GM18907 (cell line): ENCODE measurements at regions not wholly inside any gene's neighbourhood (a gene's known extent, or its start where the extent isn't known, plus 50 kb on each side); places are given as distances from the start of the nearest gene placed in this dataset.
A peak's percentile ranks its signal among the peaks of the same experiment; 100 is the strongest.

Experiments
- ATAC-seq: cut with Tn5 transposase; IDR thresholded peaks from one replicate; pipeline ENCODE4 v1.9.1; 2021; ENCODE audit warnings: mild to moderate bottlenecking, moderate library complexity; ENCODE audit not compliant: unreplicated experiment

DNA sequence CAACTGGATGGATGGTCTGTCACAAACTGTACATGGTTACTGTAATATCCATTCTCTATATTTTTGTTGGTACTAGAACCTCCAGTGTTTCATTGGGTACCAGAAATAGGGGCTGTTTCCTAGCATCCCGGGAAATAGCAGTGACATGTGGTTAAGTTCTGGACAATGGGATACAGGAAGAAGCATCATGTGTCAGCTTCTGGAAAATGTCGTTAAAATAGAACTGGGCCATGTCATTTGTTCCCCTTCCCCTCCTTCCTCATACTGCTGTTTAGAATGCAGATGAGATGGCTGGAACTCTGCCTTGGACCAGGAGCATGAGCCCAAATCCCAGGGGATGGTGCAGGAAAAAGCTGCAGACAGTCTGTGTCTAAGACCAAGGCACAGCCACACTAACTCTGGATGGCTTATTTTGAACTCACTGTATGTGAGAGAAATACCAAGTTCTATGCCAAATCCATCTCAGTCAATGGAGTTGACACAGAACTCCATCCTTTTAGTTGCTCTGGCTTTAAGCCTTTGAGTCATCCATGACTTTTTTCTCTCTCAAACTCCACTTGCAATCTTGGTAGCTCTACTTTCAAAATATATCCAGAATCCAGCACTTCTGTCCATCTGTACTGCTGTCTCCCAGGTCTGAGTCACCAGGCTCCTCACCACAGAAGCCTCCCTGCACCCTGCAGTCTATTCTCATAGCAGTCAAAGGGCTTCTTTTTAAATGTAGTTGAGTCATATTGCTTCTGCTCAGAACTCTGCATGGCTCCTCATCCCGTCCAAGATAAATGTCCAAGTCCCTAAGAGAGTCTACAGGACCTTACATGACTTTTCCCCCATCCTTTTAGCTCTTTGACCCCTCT is 184.2 kb downstream of the NSG2 start:
- no peak for ATAC-seq

DNA sequence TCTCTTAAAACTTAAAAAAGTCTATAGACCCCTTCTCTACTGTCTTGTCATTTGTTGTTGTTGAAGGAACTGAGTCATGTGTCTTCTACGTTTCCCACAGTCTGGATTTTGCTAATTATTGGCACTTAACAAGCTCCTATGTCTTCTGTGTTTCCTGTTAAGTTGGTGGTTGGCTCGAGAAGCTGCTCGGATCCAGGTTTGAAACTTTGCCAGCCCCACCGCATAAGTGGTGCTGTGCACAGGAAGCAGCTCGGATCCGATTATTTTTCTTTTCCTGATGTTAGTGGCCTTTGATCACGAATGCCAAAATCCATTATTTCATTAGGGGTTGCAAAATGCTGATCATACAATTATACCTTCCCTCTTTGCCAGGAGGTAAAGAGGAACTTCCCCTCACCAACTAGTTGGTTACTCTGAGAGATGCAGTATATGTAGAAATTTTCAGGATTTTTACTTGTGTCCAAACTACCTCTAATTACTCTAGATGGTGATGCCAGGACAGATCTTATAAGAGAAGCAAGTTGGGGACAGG is 186.5 kb downstream of the NSG2 start:
- ATAC-seq, result no peak

DNA sequence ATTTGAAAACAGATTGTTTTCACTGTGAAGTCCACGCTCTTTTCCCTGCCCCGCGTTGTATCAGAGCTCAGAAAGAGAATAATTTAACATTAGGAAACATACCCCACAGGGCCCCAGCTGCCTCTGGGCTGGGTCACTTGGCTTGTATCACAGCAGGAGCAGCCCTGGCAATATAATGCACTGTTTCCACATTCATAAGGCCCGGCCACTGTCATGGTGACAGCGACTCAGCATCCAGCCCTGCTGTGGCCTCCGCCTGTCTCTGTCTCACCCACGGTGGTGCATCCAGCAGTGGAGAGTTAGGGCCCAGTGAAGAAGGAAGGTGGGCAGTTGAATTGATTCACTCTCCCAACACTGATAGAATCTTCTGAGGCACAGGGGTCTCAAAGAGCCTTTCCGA is 188.9 kb downstream of the NSG2 start:
- ATAC-seq, result no peak

DNA sequence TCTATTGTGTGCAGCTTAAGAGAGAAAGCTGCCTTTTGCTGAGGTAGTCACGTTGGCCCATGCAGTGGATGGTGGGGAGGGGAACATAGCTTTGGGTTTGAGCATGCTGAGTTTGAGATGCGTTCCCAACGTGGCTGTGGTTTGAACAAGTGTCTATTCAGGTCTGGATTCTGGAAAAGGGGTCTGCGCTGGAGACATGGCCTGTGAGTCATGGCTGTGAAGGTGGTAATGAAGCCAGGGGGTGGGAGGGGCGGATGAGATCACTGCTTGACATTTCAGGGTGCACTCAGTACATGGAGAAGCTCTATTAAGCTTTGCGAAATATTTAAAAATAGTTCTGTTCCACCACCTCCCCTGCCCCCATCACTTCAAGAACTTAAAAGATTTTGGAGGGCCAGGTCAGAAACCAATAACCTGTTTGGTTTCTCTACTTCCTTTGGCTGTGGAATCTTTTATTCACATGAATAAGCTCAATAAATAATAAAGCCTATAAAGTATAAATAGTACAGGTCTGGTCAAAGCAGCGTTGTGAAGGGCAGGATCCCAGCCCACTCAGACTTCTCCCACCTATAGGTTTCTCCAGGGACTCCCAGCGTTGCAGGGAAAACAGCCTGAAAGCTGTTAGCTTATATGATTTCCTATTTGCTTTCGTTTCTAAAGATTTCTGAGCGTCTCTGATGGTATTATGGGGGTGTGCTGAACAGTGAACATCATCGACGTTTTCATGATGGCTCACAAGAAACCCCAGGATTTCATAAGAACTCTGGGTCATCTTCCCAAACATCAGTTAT is 189.9 kb downstream of the NSG2 start:
- no peak for ATAC-seq

DNA sequence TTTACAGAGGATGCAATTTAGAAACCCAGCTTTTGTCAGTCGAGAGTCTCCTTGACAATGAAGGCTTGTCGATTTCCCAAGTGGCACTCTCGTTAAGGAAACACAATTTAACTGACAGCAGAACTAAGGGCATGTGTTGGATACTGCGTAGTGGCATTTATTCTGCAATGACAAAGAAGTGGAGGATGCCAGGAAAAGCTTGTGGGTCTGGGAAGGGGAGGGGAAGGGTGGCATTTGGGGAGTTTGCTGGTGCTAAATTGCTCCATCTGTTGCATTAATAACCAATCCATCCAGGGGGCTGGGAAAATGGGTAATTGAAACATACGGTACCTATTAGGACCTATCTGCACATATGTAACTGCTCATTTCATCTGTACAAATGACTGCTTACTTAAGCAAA is 190.6 kb downstream of the NSG2 start:
- no peak for ATAC-seq

DNA sequence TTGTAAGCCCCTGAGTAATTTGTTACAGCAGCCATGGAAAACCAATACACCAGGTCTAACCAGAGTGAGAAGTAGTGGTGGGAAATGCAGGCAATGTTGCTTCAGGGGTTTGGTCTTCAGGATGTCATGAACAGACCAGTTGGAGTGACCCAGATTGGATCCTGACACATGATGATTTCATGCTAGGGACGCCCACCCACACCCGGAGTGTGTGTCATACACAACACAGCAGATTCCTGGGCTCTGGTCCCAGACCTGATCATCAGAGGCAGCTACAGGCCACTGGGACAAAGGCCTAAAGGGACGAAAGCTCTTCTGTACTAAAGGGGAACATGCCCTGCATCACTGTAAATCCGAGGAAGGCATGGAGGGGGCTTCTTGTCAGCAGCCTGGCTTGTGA is 194.2 kb downstream of the NSG2 start:
- ATAC-seq, result no peak

DNA sequence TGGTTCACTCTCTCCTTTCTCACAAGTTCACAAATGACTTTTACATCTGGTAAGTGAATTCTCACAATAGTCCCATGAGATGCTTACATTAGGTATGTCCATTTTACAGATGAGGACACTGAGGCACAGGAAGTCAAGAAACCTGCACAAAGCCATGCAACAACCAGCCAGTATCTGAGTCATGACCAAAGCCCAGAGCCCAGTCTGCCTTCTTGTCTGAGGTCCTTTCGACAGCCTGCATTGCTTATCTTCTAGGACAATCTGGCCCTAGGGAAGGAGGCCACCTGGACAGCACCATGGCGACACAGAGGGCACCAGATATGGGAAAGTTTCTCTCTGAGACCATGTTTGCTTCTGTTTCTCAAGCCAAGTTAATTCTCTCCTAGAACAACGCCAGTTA is 197.1 kb downstream of the NSG2 start:
- ATAC-seq, result no peak

DNA sequence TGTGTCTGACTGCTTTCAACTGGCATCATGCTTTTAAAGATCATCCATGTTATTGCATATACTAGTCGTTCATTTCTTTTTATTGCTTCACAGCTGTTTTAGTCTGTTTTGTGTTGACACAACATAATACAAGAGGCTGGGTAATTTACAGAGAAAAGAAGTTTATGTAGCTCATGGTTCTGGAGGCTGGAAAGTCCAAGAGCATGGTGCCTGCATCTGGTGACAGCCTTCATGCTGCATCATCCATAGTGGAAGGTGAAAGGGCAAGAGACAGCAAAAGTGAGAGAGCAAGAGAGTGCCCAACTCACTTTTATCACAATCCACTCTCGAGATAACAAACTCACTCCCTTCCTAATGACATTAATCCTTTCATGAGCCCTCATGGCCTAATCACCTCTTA is 198.4 kb downstream of the NSG2 start:
- no peak for ATAC-seq

DNA sequence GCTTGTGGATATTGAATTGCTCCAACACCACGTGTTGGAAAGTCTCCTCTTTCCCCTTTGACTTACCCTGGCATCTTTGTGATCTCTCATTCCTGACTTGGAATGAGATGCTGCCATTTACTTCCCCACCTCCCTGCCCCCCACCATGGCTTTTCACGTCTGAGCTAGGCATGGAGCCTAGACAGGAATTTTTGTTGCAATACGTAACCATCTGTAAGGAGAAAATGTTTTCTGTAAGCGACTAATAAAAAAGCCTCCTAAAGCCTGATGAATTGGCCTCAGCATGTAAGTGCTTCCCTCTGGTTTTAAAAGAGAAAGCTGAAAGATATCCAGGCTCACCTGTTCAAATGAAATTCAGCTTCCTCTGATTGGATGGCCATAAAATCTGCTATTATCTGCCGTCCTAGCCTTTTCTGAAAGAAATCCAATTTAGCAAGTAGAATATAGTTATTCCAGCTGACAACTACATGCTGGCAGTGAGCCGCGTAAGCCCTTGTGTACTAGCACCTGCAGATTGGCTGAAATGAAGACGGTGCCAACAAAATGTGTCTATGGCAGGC is 200.1 kb downstream of the NSG2 start:
- no peak for ATAC-seq

DNA sequence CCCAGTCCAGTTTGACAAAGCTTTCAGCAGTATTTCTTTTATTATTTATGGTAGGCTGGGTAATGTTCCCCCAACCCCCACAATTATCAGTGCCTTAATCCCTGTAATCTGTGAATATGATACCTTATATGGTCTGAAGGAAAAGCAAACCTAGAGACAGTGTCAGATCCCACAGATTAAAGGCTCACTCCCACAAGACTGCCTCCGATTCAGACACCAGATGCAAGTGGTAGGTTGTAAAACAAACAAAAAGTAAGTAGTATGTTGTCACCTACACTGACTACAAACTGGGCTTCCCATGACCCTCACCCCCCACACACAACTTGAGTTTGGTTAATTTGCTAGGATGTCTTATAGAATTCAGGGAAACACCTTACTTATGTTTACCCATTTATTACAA is 201.2 kb downstream of the NSG2 start:
- no peak for ATAC-seq

DNA sequence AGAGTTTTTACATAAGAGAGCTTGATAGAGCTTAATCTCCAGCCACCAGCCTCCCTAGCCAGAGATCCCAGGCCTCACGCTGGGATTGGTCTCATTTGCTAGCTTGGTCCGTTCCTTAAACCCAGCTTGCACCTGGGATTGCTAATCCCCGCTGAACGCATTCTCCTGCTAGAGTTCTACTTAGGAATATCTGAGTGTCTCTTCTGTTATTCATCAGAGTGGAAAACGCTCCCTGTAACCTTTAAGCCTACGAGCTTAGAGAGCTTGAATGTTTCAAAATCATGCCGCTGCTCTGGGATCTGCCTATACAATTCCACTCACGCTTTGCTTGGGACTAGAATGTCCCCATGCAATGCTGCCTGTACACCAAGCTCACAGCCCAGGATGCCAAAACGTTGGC is 201.8 kb downstream of the NSG2 start:
- ATAC-seq, result no peak

DNA sequence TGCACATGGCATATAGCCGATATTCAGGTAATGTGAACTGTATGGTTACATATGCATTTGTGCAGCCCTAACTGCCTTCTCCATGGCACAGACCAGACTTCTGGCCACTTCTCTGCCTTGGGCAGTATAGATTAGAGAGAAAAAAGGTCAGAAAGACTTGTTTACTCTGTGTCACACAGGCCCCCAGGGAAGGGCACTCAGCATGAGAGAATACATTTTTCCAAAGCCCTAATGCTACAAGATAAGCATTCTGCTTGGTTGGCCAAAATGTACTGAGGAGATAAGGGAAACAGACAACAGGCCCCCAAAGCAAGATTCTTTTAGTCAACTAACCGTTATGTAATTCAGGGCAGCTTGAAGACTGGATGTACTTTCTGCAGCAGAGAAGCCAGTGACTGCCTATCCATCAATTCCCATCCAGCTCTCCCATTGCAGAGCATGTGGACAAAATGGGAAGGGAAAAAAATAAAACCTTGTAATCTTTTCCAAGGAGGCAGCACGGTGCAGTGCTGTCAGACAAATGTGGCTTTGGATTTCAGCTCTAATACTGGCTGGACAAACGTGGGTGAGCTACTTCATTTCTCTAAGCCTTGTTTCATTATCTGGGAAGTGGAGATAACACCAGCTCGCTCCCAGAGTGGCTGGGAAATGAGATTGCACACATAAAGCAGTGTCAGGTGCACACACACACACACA is 205.9 kb downstream of the NSG2 start:
- ATAC-seq, result no peak

DNA sequence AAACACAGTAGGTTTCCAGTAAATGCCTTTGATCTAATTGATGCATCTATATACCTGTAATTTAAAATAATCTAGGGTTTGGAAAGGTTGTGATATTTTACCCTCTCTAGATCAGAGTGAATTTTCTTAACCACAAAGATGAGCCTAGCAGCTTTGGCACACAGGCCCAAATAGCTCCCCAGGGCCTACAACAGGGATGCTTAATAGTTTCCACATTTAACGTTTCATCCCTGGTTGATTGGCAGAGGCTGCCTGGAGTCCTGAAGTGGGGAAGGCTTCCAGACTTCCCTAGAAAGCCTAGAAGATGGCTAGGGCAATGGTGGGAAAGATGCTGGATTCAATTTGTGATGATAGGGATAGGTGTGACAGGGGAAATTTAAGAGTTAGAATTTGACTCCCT is 206.6 kb downstream of the NSG2 start:
- no peak for ATAC-seq

DNA sequence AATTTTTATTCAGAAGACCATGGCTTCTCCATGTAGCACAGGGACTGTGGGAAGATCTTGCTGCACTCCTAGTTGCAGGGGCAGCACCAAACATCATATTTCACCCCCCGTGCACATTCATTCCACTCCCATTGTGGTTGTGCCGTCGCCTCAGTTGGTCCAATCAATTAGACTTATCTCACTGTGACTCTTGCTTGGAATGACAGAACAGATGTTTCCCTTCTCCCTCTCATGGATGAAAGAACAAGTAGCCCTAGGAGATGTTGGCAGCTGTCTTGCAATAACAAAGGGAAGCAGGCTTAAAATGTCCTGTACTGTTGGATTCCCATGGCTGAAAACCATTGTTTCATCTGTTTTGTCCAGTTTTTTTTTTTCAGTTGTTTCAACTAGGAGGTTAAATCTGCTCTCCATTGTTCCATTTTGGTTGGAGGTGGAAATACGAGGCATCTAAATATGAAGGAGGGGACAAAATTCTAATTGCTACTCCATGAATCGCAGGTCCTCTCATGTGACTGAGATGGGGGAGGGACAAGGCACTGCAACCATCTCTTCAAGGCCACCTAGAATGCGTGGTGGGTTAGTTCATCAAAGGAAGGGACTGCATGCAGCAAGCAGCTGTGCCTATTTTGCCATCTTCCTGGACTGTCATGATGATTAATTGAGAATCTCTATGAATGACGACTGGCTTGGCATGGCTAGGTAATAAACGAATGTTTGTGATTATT is 214.4 kb downstream of the NSG2 start:
- ATAC-seq, result no peak

DNA sequence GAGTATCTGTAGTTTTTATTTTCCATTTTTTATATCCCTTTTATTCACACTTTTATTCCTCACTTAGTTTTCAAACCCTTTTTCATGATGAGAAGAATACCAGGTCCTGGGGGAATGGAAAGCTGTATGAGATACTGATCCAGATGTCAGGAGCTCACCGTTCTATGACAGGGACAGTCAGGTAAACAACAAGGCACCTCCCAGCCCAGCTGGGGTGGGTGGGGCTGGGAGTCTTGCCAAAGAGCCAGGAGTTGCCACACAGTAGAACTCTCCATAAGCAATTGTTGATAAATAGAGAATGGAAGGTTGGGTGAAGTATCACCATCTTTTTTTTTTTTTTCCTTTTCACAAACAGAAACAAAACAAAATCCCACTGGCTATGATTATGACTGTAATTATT is 225.8 kb downstream of the NSG2 start:
- no peak for ATAC-seq

DNA sequence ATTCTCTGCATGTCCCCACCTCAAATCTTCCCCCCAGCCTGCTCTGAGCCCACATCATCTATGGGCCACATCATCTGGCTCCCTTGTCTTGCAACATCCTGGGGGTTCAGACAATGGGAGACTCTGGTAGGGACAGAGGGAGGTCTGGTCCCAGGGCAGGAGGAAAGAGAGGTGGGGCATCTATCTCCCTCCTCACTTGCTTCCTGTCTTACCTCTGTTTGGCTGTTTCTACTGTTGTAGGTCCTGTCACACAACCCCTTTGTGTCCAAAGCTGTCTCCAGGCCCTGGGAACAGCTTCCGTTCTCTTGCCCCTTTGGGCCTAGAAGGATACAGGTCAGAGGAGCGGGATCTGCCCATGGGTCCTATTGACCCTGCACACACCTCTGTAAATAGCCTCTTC is 227.2 kb downstream of the NSG2 start:
- peak; percentile 26 for ATAC-seq

DNA sequence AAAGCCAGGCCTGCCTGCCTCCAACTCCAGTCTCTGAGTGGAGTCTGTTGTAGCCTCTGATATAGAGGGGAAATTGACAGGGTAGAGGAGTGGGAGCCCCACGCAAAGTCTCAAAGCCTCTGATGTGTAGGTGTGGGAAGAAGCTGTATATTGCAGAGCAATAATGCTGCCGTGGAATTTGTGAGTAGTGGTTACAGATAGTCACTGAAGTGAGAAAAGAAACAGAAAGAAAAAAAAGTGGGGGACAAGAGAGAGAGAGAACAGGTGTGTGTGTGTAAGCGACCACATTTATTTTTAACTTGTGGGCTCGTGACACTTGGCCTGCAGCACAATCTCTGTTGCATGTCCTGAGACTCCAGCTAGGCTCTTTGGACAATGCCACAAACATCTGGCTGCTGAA is 227.8 kb downstream of the NSG2 start:
- peak; percentile 89 for ATAC-seq

DNA sequence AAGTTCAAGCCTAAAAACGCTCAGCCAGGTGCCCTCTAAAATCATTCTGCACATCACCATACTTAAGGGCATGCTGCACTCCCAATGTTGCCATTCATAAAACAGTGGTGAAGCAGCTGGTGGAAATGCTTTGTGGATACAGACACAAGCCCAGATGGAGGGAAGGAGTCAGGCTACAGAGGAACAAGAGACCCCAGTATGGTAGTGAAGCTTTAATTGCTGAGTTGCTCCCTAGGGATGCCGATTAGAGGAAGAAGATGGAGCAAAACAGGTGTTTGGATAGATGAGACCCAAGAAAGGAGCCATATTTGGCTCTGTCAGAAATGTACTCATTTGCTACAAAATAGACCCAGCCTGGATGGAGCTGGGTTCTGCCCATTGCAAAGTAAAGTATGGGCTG is 230.5 kb downstream of the NSG2 start:
- ATAC-seq, result no peak

DNA sequence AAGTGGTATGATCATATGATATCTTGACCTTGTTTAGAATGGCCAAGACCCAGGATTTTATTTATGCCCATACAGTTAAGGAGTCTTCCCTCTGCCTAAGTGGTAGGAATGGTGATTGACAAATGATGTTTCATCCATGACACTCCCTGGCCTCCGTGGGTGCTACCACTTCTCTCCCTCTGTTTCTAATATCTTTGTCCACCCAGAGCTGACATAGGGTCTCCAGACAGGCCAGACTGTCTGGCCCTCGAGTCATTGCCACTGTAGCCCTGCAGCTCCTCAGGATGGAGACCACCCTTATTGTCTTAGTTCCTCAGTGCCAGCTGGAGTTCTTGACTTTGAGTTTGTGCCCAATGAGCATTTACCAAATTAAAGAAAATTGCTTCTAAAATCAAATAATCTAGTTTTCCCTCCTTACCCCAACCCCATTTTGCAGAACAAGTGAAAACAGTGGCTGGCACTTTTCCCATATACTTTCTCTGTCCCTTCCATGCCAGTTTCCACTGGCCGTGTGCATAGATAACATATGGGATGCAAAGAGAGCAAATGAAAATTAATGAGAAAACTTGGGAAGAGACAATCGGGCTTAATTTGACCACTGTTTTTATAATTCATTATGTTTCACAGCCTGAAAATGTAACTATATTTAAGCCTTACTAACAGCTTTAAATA is 235.7 kb downstream of the NSG2 start:
- no peak for ATAC-seq

DNA sequence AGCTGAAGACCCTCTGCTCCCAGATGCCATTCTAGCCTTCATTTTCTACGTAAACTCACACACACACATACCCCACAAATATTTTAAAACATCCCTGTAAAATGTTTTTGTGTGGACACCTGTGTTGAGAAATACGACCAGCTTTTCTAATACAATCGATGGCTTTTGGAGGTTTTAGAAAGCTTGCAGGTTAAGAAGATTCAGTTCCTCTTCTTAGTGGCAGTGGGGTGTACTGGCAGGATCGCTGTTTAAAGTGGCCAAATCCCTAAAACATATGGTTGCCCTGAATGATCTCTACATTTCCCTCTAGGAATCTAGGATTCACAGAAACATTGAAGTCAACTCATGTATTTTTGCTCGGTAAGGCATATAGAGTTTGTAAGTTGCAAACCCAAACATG is 236.3 kb downstream of the NSG2 start:
- no peak for ATAC-seq
